ENCODE measurements at regions not wholly inside any gene's neighbourhood (a gene's known extent, or its start where the extent isn't known, plus 50 kb on each side); places are given as distances from the start of the nearest gene placed in this dataset.

DNA sequence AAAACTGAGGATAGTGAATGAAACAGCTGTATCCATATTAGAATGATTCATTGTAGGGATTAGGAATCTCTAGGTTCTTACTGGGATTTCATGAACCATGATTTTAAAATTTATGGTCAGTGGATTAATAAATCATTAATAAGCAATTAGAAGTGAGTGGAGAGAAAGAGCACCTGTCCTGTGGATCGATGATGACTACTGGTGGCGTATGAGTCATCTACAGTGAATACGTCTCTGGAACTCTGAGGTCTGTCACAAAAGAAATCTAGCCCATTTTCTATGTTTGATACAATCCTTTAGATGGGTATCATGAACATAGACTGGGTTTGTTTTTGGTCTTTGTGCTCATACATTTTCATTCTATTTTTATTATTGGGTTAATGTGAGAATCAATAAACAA is 77.3 kb upstream of the RTL1 start:
- intact Hi-C loops (cut with DNase I): no loop called here
- Histone ChIP-seq H3K4me1 (no peaks in the 10 kb centered on the region), H3K27ac (no peak overlapping the region), H3K27me3 (no peaks in the 10 kb centered on the region), H3K36me3 (no peaks in the 10 kb centered on the region), H3K9me3 (no peaks in the 10 kb centered on the region), H3K4me3 (no peak overlapping the region)
- DNase-seq: no peak
- TF ChIP-seq, protein P1, sequence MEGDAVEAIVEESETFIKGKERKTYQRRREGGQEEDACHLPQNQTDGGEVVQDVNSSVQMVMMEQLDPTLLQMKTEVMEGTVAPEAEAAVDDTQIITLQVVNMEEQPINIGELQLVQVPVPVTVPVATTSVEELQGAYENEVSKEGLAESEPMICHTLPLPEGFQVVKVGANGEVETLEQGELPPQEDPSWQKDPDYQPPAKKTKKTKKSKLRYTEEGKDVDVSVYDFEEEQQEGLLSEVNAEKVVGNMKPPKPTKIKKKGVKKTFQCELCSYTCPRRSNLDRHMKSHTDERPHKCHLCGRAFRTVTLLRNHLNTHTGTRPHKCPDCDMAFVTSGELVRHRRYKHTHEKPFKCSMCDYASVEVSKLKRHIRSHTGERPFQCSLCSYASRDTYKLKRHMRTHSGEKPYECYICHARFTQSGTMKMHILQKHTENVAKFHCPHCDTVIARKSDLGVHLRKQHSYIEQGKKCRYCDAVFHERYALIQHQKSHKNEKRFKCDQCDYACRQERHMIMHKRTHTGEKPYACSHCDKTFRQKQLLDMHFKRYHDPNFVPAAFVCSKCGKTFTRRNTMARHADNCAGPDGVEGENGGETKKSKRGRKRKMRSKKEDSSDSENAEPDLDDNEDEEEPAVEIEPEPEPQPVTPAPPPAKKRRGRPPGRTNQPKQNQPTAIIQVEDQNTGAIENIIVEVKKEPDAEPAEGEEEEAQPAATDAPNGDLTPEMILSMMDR (IDR thresholded peaks at IDR 0.05): no peak
- no peak for TF ChIP-seq POLR2A (IDR thresholded peaks at IDR 0.05)
- 91% methylated on average over 3 of the region's 3 CpGs for WGBS (ENCODE audit: insufficient coverage, low coverage, low lambda C conversion rate, missing lambda C conversion rate)
- ATAC-seq: no peak

- H3K9me3 ChIP-seq: no peaks in the 10 kb centered on the region
- H3K27me3 ChIP-seq: no peaks in the 10 kb centered on the region
- TF ChIP-seq, protein P1 (IDR thresholded peaks at IDR 0.05): no peak
- no peak for TF ChIP-seq POLR2A (IDR thresholded peaks at IDR 0.05)
- H3K4me3 ChIP-seq: no peak overlapping the region
- DNase-seq: no peak
- no peak overlapping the region for H3K27ac ChIP-seq
- H3K4me1 ChIP-seq: no peaks in the 10 kb centered on the region
- intact Hi-C loops (cut with DNase I): no loop called here
- no peaks in the 10 kb centered on the region for H3K36me3 ChIP-seq
- 62% methylated on average over 3 of the region's 3 CpGs for WGBS (ENCODE audit: insufficient coverage, low coverage, low lambda C conversion rate, missing lambda C conversion rate)
- ATAC-seq: no peak
Observed at GRCh38 chr14:100981809-100982208, 78.3 kb upstream of the RTL1 start.

- ATAC-seq: no peak
- Histone ChIP-seq H3K27ac (no peak overlapping the region), H3K4me1 (no peaks in the 10 kb centered on the region), H3K36me3 (no peaks in the 10 kb centered on the region), H3K4me3 (no peak overlapping the region), H3K9me3 (no peaks in the 10 kb centered on the region), H3K27me3 (no peaks in the 10 kb centered on the region)
- intact Hi-C loops (cut with DNase I): no loop called here
- no peak for DNase-seq
- WGBS (ENCODE audit: insufficient coverage, low coverage, low lambda C conversion rate, missing lambda C conversion rate): 62% methylated on average over 4 of the region's 4 CpGs
- TF ChIP-seq POLR2A (IDR thresholded peaks at IDR 0.05): no peak
- TF ChIP-seq, protein P1 (IDR thresholded peaks at IDR 0.05): no peak
Observed at GRCh38 chr14:100982353-100982752, 78.8 kb upstream of the RTL1 start.

DNA sequence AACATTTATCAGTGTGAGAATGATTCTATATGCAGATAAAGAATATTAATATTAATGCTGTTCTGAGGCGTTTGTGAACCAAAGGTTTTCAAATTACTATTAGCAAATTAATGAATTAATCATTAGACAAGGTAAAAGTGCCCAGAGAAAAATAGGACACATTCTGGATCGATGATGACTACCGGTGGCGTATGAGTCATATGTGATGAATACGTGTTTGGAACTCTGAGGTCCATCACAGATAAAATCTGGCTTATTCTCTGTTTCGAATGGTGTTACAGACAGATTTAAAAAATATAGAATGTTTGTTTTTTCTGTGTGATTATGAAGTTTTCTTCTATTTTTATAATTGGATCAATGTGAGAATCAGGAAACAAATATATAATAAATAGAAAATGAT is 79.2 kb upstream of the RTL1 start:
- DNase-seq (no peak), ATAC-seq (no peak)
- TF ChIP-seq, protein P1 (IDR thresholded peaks at IDR 0.05): no peak
- TF ChIP-seq POLR2A (IDR thresholded peaks at IDR 0.05): no peak
- 57% methylated on average over 6 of the region's 6 CpGs for WGBS (ENCODE audit: insufficient coverage, low coverage, low lambda C conversion rate, missing lambda C conversion rate)
- no peak overlapping the region for H3K4me3 ChIP-seq
- H3K4me1 ChIP-seq: no peaks in the 10 kb centered on the region
- no peak overlapping the region for H3K27ac ChIP-seq
- intact Hi-C loops (cut with DNase I): no loop called here
- H3K27me3 ChIP-seq: no peaks in the 10 kb centered on the region
- H3K9me3 ChIP-seq: no peaks in the 10 kb centered on the region
- H3K36me3 ChIP-seq: no peaks in the 10 kb centered on the region

GRCh38 chr14:100983710-100984109 is 80.2 kb upstream of the RTL1 start:
- TF ChIP-seq, protein P1 (IDR thresholded peaks at IDR 0.05): no peak
- no peak for TF ChIP-seq POLR2A (IDR thresholded peaks at IDR 0.05)
- no peak for ATAC-seq
- Histone ChIP-seq H3K36me3 (no peaks in the 10 kb centered on the region), H3K27me3 (no peaks in the 10 kb centered on the region), H3K27ac (no peak overlapping the region), H3K9me3 (no peaks in the 10 kb centered on the region), H3K4me1 (no peaks in the 10 kb centered on the region), H3K4me3 (no peak overlapping the region)
- 69% methylated on average over 5 of the region's 5 CpGs for WGBS (ENCODE audit: insufficient coverage, low coverage, low lambda C conversion rate, missing lambda C conversion rate)
- intact Hi-C loops (cut with DNase I): no loop called here
- no peak for DNase-seq

All from right lobe of liver (tissue), 6 donors.